ENCODE measurements at regions not wholly inside any gene's neighbourhood (a gene's known extent, or its start where the extent isn't known, plus 50 kb on each side); places are given as distances from the start of the nearest gene placed in this dataset.

DNA sequence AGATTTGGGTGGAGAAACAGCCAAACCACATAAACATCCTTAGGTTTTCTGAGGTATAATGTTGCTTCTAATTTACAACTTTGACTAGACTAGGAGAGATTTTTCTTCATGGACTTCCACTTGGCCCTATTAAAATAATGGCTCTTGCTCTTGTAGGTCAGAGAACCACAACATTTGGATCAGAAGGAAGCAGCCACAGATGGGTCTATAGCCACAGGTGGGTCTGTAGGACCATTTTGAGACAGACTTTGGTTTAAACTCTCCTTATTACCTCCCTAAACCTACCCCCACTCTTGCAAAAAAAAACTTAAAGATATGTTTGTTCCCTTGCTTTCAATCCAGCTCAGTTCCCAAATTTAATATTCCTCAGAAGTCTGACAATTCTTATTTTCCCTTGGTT is 1260.8 kb downstream of the GATA3 start (continued):
- TF ChIP-seq REST (IDR thresholded peaks at IDR 0.05; ENCODE audit: low read depth), result no peak
- TF ChIP-seq ZFX (IDR thresholded peaks at IDR 0.05), result no peak

DNA sequence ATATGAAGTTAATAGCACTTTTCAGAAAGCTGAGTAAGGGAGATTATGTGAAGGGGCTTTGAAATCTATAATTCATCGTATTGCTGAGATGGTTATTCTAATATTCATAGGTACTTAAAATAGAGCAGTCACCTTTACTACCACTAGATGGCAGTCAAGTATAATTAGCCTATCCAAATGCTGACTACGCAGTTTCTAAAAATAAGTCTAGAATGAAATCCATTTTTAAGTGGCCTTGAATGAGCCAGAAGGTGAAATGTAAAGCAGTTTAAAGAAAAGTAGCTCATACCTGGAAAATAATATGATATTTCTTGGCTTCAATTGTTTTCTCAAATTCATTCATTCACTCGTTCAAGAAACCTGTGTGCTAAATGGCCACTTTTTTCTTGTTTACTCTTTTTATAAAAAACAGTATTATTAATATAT is 1277.1 kb downstream of the GATA3 start:
- BruUV-seq (replicated peaks), result no TSS peak
- Histone ChIP-seq H3K36me3 (ENCODE audit: control insufficient read depth in 1 of 2, insufficient read depth in 2 of 2, low read length in 2 of 2) (no peaks in the 10 kb centered on the region), H3K9ac (ENCODE audit: low read length) (no peak overlapping the region), H2AFZ (ENCODE audit: low read depth, low read length, poor library complexity, severe bottlenecking) (no peak overlapping the region), H3K4me1 (ENCODE audit: control insufficient read depth in 1 of 2, insufficient read depth in 2 of 2, low read length in 2 of 2) (no peaks in the 10 kb centered on the region), H3K9me2 (ENCODE audit: insufficient read depth) (no peaks in the 10 kb centered on the region), H3K4me2 (ENCODE audit: low read length) (no peak overlapping the region), H3K79me2 (ENCODE audit: insufficient read depth, low read length) (no peaks in the 10 kb centered on the region), H3K27ac (ENCODE audit: low read depth, low read length) (no peak overlapping the region), H3K4me3 (replicated peaks in 1 of 2; ENCODE audit: low read depth in 1 of 2, low read length in 2 of 2) (no peak overlapping the region), H3K27me3 (ENCODE audit: insufficient read depth, low read length) (no peaks in the 10 kb centered on the region), H3K9me3 (ENCODE audit: control insufficient read depth in 1 of 2, insufficient read depth in 1 of 2, low read depth in 1 of 2, low read length in 2 of 2) (peaks cover 0 to 3% of the 10 kb centered on the region in 2 experiments; a peak in 1 of 4 replicates), H4K20me1 (ENCODE audit: insufficient read depth) (no peaks in the 10 kb centered on the region)
- POLR2A ChIA-PET, result no interaction called here
- ATAC-seq (no peak), DNase-seq (ENCODE audit: low read depth, low spot score) (peak; percentile 19)
- TF ChIP-seq YY1 (IDR thresholded peaks at IDR 0.05; ENCODE audit: extremely low read depth, insufficient replicate concordance, low read depth, low read length) (no peak), CTCF (IDR thresholded peaks at IDR 0.05 in 2 of 3, conservative IDR thresholded peaks at IDR 0.05 in 1 of 3; ENCODE audit: borderline replicate concordance in 1 of 3, insufficient read depth in 1 of 3, low read depth in 2 of 3, low read length in 2 of 3) (peak; percentile 22 to 75 (median 57); a peak in 5 of 6 replicates), RAD21 (IDR thresholded peaks at IDR 0.05; ENCODE audit: low read depth) (peak; percentile 66)
- intact Hi-C loops (cut with micrococcal nuclease), result loop anchor here (1.0 to 2.0 kb wide), 2 partner anchors 1705 to 1939 kb away; no protein-coding TSS in a partner anchor
- RAD21 ChIA-PET (ENCODE audit: low non-redundant PET in 1 of 2, low total read pairs in 2 of 2, uncharacterized antibody in 2 of 2, unreplicated experiment in 2 of 2), result no interaction called here
- CTCF ChIA-PET, result no interaction called here

Measured in HCT116 (cell line).